Stimulated activated effector memory CD8-positive, alpha-beta T cell treated with anti-CD3 and anti-CD28 coated beads, Interleukin-12 subunit alpha, Interleukin-12 subunit beta, amount 100 ng/mL, for 72 hours (primary cell): ENCODE measurements at regions not wholly inside any gene's neighbourhood (a gene's known extent, or its start where the extent isn't known, plus 50 kb on each side); places are given as distances from the start of the nearest gene placed in this dataset.

Experiments
- ATAC-seq: fragments of 150-1000 bp; cut with Tn5 transposase; 2 replicates; pipeline ENCODE4 v1.10.0; 2021
- DNase-seq, 2 donors: peaks; one replicate each; pipeline ENCODE4 v3.0.0; 2021 to 2022; ENCODE audit warnings: low spot score in 2 of 2
- H3K27ac Mint-ChIP-seq: one replicate; pipeline ENCODE4 v1.8.0; 2022; ENCODE audit warnings: mild to moderate bottlenecking, mixed read lengths
- H3K36me3 Mint-ChIP-seq: one replicate; pipeline ENCODE4 v1.8.0; 2022; ENCODE audit warnings: mild to moderate bottlenecking, mixed read lengths
- H3K4me1 Mint-ChIP-seq: one replicate; pipeline ENCODE4 v1.8.0; 2022; ENCODE audit warnings: mixed read lengths
- H3K4me3 Mint-ChIP-seq: one replicate; pipeline ENCODE4 v1.8.0; 2022; ENCODE audit warnings: mild to moderate bottlenecking, mixed read lengths
- H3K9me3 Mint-ChIP-seq: one replicate; pipeline ENCODE4 v1.8.0; 2022; ENCODE audit warnings: mixed read lengths

GRCh38 chr17:13727441-13728171 lies 125.9 kb upstream of the HS3ST3A1 start:
- H3K36me3 Mint-ChIP-seq, result no peaks in the 10 kb centered on the region
- ATAC-seq (no peak), DNase-seq (no peak)
- no peaks in the 10 kb centered on the region for H3K9me3 Mint-ChIP-seq
- no peaks in the 10 kb centered on the region for H3K4me1 Mint-ChIP-seq
- H3K27ac Mint-ChIP-seq, result no peak overlapping the region
- H3K4me3 Mint-ChIP-seq, result no peak overlapping the region

GRCh38 chr17:13728781-13729180 lies 127.1 kb upstream of the HS3ST3A1 start:
- no peak overlapping the region for H3K4me3 Mint-ChIP-seq
- DNase-seq (no peak), ATAC-seq (no peak)
- no peak overlapping the region for H3K27ac Mint-ChIP-seq
- no peaks in the 10 kb centered on the region for H3K36me3 Mint-ChIP-seq
- no peaks in the 10 kb centered on the region for H3K9me3 Mint-ChIP-seq
- H3K4me1 Mint-ChIP-seq, result no peaks in the 10 kb centered on the region

GRCh38 chr17:13729466-13730134 lies 127.9 kb upstream of the HS3ST3A1 start:
- H3K36me3 Mint-ChIP-seq, result no peaks in the 10 kb centered on the region
- H3K4me1 Mint-ChIP-seq, result no peaks in the 10 kb centered on the region
- ATAC-seq, result no peak
- H3K27ac Mint-ChIP-seq, result no peak overlapping the region
- H3K9me3 Mint-ChIP-seq, result no peaks in the 10 kb centered on the region
- DNase-seq, result no peak
- no peak overlapping the region for H3K4me3 Mint-ChIP-seq

- Mint-ChIP-seq H3K36me3 (no peaks in the 10 kb centered on the region), H3K9me3 (no peaks in the 10 kb centered on the region), H3K4me1 (no peaks in the 10 kb centered on the region), H3K4me3 (no peak overlapping the region), H3K27ac (no peak overlapping the region)
- DNase-seq (no peak), ATAC-seq (no peak)
Observed at GRCh38 chr17:13734880-13735279, 133.2 kb upstream of the HS3ST3A1 start.

GRCh38 chr17:13735444-13735843 lies 133.7 kb upstream of the HS3ST3A1 start:
- no peaks in the 10 kb centered on the region for H3K9me3 Mint-ChIP-seq
- DNase-seq (no peak), ATAC-seq (no peak)
- no peaks in the 10 kb centered on the region for H3K4me1 Mint-ChIP-seq
- H3K4me3 Mint-ChIP-seq, result no peak overlapping the region
- H3K27ac Mint-ChIP-seq, result no peak overlapping the region
- H3K36me3 Mint-ChIP-seq, result no peaks in the 10 kb centered on the region

GRCh38 chr17:13735861-13736260 lies 134.1 kb upstream of the HS3ST3A1 start:
- no peaks in the 10 kb centered on the region for H3K4me1 Mint-ChIP-seq
- H3K9me3 Mint-ChIP-seq, result no peaks in the 10 kb centered on the region
- H3K36me3 Mint-ChIP-seq, result no peaks in the 10 kb centered on the region
- H3K4me3 Mint-ChIP-seq, result no peak overlapping the region
- no peak for DNase-seq
- no peak for ATAC-seq
- no peak overlapping the region for H3K27ac Mint-ChIP-seq

GRCh38 chr17:13736916-13737315 lies 135.2 kb upstream of the HS3ST3A1 start:
- no peak overlapping the region for H3K4me3 Mint-ChIP-seq
- no peaks in the 10 kb centered on the region for H3K4me1 Mint-ChIP-seq
- ATAC-seq (no peak), DNase-seq (no peak)
- H3K27ac Mint-ChIP-seq, result no peak overlapping the region
- no peaks in the 10 kb centered on the region for H3K9me3 Mint-ChIP-seq
- no peaks in the 10 kb centered on the region for H3K36me3 Mint-ChIP-seq

- Mint-ChIP-seq H3K4me1 (no peaks in the 10 kb centered on the region), H3K27ac (no peak overlapping the region), H3K4me3 (no peak overlapping the region), H3K9me3 (no peaks in the 10 kb centered on the region), H3K36me3 (no peaks in the 10 kb centered on the region)
- DNase-seq (no peak), ATAC-seq (no peak)
Observed at GRCh38 chr17:13740686-13741085, 139.0 kb upstream of the HS3ST3A1 start.

- no peaks in the 10 kb centered on the region for H3K4me1 Mint-ChIP-seq
- no peak overlapping the region for H3K4me3 Mint-ChIP-seq
- H3K36me3 Mint-ChIP-seq, result no peaks in the 10 kb centered on the region
- no peak overlapping the region for H3K27ac Mint-ChIP-seq
- ATAC-seq (no peak), DNase-seq (no peak)
- no peaks in the 10 kb centered on the region for H3K9me3 Mint-ChIP-seq
Observed at GRCh38 chr17:13741744-13742143, 140.0 kb upstream of the HS3ST3A1 start.

- Mint-ChIP-seq H3K9me3 (no peaks in the 10 kb centered on the region), H3K36me3 (no peaks in the 10 kb centered on the region), H3K4me3 (no peak overlapping the region), H3K4me1 (no peaks in the 10 kb centered on the region), H3K27ac (no peak overlapping the region)
- ATAC-seq (no peak), DNase-seq (no peak)
Observed at GRCh38 chr17:13743906-13744305, 142.2 kb upstream of the HS3ST3A1 start.

GRCh38 chr17:13746404-13746803 lies 144.7 kb upstream of the HS3ST3A1 start:
- H3K9me3 Mint-ChIP-seq, result no peaks in the 10 kb centered on the region
- H3K27ac Mint-ChIP-seq, result no peak overlapping the region
- H3K36me3 Mint-ChIP-seq, result no peaks in the 10 kb centered on the region
- DNase-seq (no peak), ATAC-seq (no peak)
- H3K4me1 Mint-ChIP-seq, result no peaks in the 10 kb centered on the region
- no peak overlapping the region for H3K4me3 Mint-ChIP-seq

GRCh38 chr17:13749166-13749890 lies 147.6 kb upstream of the HS3ST3A1 start:
- Mint-ChIP-seq H3K36me3 (no peaks in the 10 kb centered on the region), H3K27ac (no peak overlapping the region), H3K4me3 (no peak overlapping the region), H3K9me3 (no peaks in the 10 kb centered on the region), H3K4me1 (no peaks in the 10 kb centered on the region)
- DNase-seq (no peak), ATAC-seq (no peak)

GRCh38 chr17:13749891-13750235 lies 148.1 kb upstream of the HS3ST3A1 start:
- H3K36me3 Mint-ChIP-seq, result no peaks in the 10 kb centered on the region
- no peak overlapping the region for H3K27ac Mint-ChIP-seq
- H3K9me3 Mint-ChIP-seq, result no peaks in the 10 kb centered on the region
- no peak for DNase-seq
- no peak for ATAC-seq
- no peak overlapping the region for H3K4me3 Mint-ChIP-seq
- H3K4me1 Mint-ChIP-seq, result no peaks in the 10 kb centered on the region

- Mint-ChIP-seq H3K9me3 (no peaks in the 10 kb centered on the region), H3K4me3 (no peak overlapping the region), H3K36me3 (no peaks in the 10 kb centered on the region), H3K27ac (no peak overlapping the region), H3K4me1 (no peaks in the 10 kb centered on the region)
- ATAC-seq (no peak), DNase-seq (no peak)
Observed at GRCh38 chr17:13750816-13751793, 149.4 kb upstream of the HS3ST3A1 start.

- Mint-ChIP-seq H3K27ac (no peak overlapping the region), H3K4me1 (no peaks in the 10 kb centered on the region), H3K9me3 (no peaks in the 10 kb centered on the region), H3K4me3 (no peak overlapping the region), H3K36me3 (no peaks in the 10 kb centered on the region)
- ATAC-seq, result no peak
- no peak for DNase-seq
Observed at GRCh38 chr17:13753154-13753553, 151.4 kb upstream of the HS3ST3A1 start.
